Aorta (tissue), 5 donors: ENCODE measurements at regions not wholly inside any gene's neighbourhood (a gene's known extent, or its start where the extent isn't known, plus 50 kb on each side); places are given as distances from the start of the nearest gene placed in this dataset.
"Not testable (repeated sequence)": the region's sequence is repeated elsewhere in the genome, so short reads cannot be mapped to it uniquely, and the experiment has no call there.

Experiments
- ATAC-seq: fragments of 200-7000 bp; cut with Tn5 transposase; one replicate; pipeline ENCODE4 v1.9.1; 2022; ENCODE audit warnings: moderate library complexity; ENCODE audit not compliant: low FRiP score
- DNase-seq, 2 donors: peaks; one replicate each; pipeline ENCODE4 v3.0.0-alpha.2; 2020
- H3K27ac ChIP-seq, 2 donors: one replicate each; pipeline ENCODE4 v1.5.1; 2013; ENCODE audit warnings: low read length in 2 of 2, mild to moderate bottlenecking in 2 of 2, moderate library complexity in 2 of 2, control low read depth in 1 of 2, inconsistent platforms in 1 of 2, low read depth in 1 of 2
- H3K27me3 ChIP-seq, 2 donors: one replicate each; pipeline ENCODE4 v1.6.1; 2013; ENCODE audit warnings: control low read depth in 1 of 2, low read length in 1 of 2, mild to moderate bottlenecking in 1 of 2, moderate library complexity in 1 of 2; ENCODE audit not compliant: insufficient read depth in 2 of 2, control insufficient read depth in 1 of 2
- H3K36me3 ChIP-seq, 2 donors: one replicate each; pipeline ENCODE4 v1.6.1; 2013; ENCODE audit warnings: control low read depth in 1 of 2, low read length in 1 of 2, mild to moderate bottlenecking in 1 of 2; ENCODE audit not compliant: insufficient read depth in 2 of 2, control insufficient read depth in 1 of 2
- H3K4me1 ChIP-seq, 2 donors: one replicate each; pipeline ENCODE4 v1.6.1; 2013; ENCODE audit warnings: low read length in 2 of 2, control low read depth in 1 of 2, mild to moderate bottlenecking in 1 of 2, moderate library complexity in 1 of 2; ENCODE audit not compliant: insufficient read depth in 2 of 2, control insufficient read depth in 1 of 2
- H3K4me3 ChIP-seq, 2 donors: one replicate each; pipeline ENCODE4 v1.5.1; 2013; ENCODE audit warnings: low read length in 2 of 2, control low read depth in 1 of 2, mild to moderate bottlenecking in 1 of 2
- H3K9me3 ChIP-seq: one replicate; pipeline ENCODE4 v1.6.1; 2013; ENCODE audit warnings: mild to moderate bottlenecking, low read length; ENCODE audit not compliant: control insufficient read depth
- WGBS, 2 donors: extraction: QIAGEN DNeasy Blood & Tissue Kit; methylation state at CpG; one replicate each; pipeline ENCODE4 v1.1.7; 2013; 5-methylcytosine and 5-hydroxymethylcytosine counted together
- intact Hi-C, 2 donors: fragments of 100-400 bp; cut with DNase I; formaldehyde crosslinking; loops; one replicate each; pipeline versions ENCODE4 v1.14.2 to v1.15.0; 2022
- donor health status: healthy with polysubstance abuse.
- donor health status: Bipolar disorder and iron deficiency.
- donor health status: DM: no; HTN: no; CAD: no.
- donor health status: DM: no; HTN: no; CAD: no.
- donor health status: DM: yes; HTN: yes; CAD: no.

DNA sequence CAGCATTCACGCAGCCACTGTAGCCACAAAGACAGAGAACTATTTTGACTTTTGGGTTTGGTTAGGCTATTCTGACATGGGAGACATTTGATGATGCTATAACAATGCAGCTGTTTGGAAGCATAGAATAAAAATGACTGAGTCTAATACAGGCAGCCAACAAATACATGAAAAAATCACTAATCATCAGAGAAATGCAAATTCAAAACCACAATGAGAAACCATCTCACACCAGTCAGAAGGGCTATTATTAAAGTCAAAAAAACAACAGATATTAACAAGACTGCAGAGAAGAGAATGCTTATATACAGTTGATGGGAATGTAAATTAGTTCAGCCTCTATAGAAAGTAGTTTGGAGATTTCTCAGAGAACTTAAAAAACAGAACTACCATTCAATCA, 107.1 kb upstream of the POC5 start:
- no peaks in the 10 kb centered on the region for H3K27me3 ChIP-seq
- no peaks in the 10 kb centered on the region for H3K4me1 ChIP-seq
- H3K36me3 ChIP-seq = no peaks in the 10 kb centered on the region
- H3K9me3 ChIP-seq = no peaks in the 10 kb centered on the region
- intact Hi-C loops = no loop called here
- DNase-seq (no peak), ATAC-seq (no peak)
- no peak overlapping the region for H3K4me3 ChIP-seq
- 72 to 91% methylated on average over 1 of the region's 1 CpG for WGBS, 2 donors
- H3K27ac ChIP-seq = no peak overlapping the region

DNA sequence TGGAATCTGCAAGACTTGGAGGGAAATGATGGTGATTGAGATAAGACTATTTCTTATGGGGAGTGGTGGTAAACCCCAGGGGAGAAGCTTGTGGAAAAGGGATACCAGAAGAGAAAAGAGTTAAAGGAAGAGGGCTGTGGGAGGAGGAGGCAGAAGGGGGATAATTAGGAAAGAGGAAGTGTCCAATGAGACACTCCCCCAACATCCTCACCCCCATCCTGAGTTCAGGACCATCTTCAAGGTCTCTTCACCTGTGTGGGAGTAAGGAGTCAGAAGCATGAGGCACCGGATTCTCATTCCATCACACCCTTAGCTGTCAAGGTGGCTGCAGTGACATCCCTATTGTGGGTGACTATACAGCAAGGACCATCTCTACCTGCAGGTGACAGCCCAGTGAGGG, 106.6 kb upstream of the POC5 start:
- intact Hi-C loops = no loop called here
- Histone ChIP-seq H3K4me3 (no peak overlapping the region), H3K27me3 (no peaks in the 10 kb centered on the region), H3K36me3 (no peaks in the 10 kb centered on the region), H3K27ac (no peak overlapping the region), H3K4me1 (no peaks in the 10 kb centered on the region), H3K9me3 (no peaks in the 10 kb centered on the region)
- 80 to 89% methylated on average over 1 of the region's 1 CpG for WGBS, 2 donors
- DNase-seq (no peak), ATAC-seq (no peak)

DNA sequence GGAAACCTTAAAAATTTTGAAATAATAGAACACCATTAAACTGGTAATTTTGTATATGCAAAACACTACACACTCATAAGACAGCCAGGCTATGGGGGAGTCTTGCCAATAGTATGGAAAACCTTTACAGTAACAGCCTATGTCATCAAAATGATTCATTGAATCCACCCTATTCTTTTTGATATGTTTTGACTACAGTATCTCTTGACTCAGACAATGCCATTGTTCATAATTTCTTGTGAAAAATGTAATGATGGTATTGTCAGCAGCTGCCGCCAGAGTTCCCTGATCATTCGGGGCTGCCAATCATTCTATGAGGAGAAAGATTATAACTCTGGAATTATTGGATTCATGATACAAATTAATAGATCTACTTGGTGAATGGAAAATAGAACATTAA, 101.4 kb upstream of the POC5 start:
- ATAC-seq = no peak
- Histone ChIP-seq H3K36me3 (no peaks in the 10 kb centered on the region), H3K27ac (no peak overlapping the region), H3K9me3 (no peaks in the 10 kb centered on the region), H3K27me3 (no peaks in the 10 kb centered on the region), H3K4me3 (no peak overlapping the region), H3K4me1 (no peaks in the 10 kb centered on the region)
- WGBS, 2 donors = 94 to 95% methylated on average over 2 of the region's 2 CpGs
- no peak for DNase-seq
- intact Hi-C loops = no loop called here

DNA sequence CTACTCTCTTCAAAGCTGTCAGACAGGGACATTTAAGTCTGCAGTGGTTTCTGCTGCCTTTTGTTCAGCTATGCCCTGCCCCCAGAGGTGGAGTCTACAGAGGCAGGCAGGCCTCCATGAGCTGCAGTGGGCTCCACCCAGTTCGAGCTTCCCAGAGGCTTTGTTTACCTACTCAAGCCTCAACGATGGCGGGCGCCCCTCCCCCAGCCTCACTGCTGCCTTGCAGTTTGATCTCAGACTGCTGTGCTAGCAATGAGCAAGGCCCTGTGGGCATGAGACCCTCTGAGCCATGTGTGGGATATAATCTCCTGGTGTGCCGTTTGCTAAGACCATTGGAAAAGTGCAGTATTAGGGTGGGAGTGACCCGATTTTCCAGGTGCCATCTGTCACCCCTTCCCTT, 82.5 kb upstream of the POC5 start:
- H3K27me3 ChIP-seq, ATAC-seq, H3K4me1 ChIP-seq, H3K4me3 ChIP-seq, H3K9me3 ChIP-seq, H3K36me3 ChIP-seq, H3K27ac ChIP-seq, DNase-seq, intact Hi-C loops: not testable (repeated sequence)
- WGBS, 2 donors = 77 to 85% methylated on average over 6 of the region's 6 CpGs

- H3K4me1 ChIP-seq, H3K27me3 ChIP-seq, intact Hi-C loops, H3K27ac ChIP-seq, H3K36me3 ChIP-seq, H3K4me3 ChIP-seq, ATAC-seq, DNase-seq, H3K9me3 ChIP-seq: not testable (repeated sequence)
- 64 to 82% methylated on average over 1 to 3 of the region's 3 CpGs for WGBS, 2 donors
Observed at GRCh38 chr5:75769338-75769737, 52.1 kb upstream of the POC5 start.
